ENCODE measurements at regions not wholly inside any gene's neighbourhood (a gene's known extent, or its start where the extent isn't known, plus 50 kb on each side); places are given as distances from the start of the nearest gene placed in this dataset.

GRCh38 chr5:75909223-75909622, 174.0 kb upstream of the SV2C start:
- H4K20me1 ChIP-seq (ENCODE audit: control insufficient read depth, insufficient read depth, insufficient read length): no peaks in the 10 kb centered on the region
- H2BK120ac ChIP-seq (ENCODE audit: low read depth, low read length, poor library complexity, severe bottlenecking): no peak overlapping the region
- H2BK12ac ChIP-seq (ENCODE audit: insufficient read length, low read depth, low read length): no peak overlapping the region
- H3K9ac ChIP-seq (ENCODE audit: extremely low read depth, insufficient read length, low read length): no peak overlapping the region
- H3K27ac ChIP-seq (ENCODE audit: insufficient read length, low read depth, low read length): no peak overlapping the region
- H4K91ac ChIP-seq (ENCODE audit: insufficient read length, low read depth, low read length): no peak overlapping the region
- Mint-ChIP-seq H3K4me1 (no peaks in the 10 kb centered on the region), H3K27me3 (ENCODE audit: low read depth) (peaks cover 10% of the 10 kb centered on the region), H3K9me3 (peaks cover 5 to 28% of the 10 kb centered on the region in 2 experiments; a peak in 3 of 5 replicates), H3K4me3 (no peak overlapping the region), H3K36me3 (ENCODE audit: insufficient read depth in 1 of 3, low read depth in 3 of 3) (no peaks in the 10 kb centered on the region; a peak in 1 of 7 replicates), H3K27ac (no peak overlapping the region)
- no peak overlapping the region for H2BK20ac ChIP-seq (ENCODE audit: low read depth, low read length, poor library complexity, severe bottlenecking)
- WGBS (ENCODE audit: extremely low coverage, insufficient read length, low lambda C conversion rate): no CpG with 5 or more reads among the region's 1 CpG
- H3K79me1 ChIP-seq (ENCODE audit: insufficient read depth, low read depth, low read length, poor library complexity, severe bottlenecking): no peaks in the 10 kb centered on the region
- H3K4me1 ChIP-seq (ENCODE audit: insufficient read depth, low read length): no peaks in the 10 kb centered on the region
- no peak overlapping the region for H3K18ac ChIP-seq (ENCODE audit: insufficient read length, low read depth, low read length)
- H3K79me2 ChIP-seq (ENCODE audit: insufficient read depth, low read length): no peaks in the 10 kb centered on the region
- no peak overlapping the region for H3K4ac ChIP-seq (ENCODE audit: low read depth, low read length)
- no peak for DNase-seq
- no peak overlapping the region for H3K14ac ChIP-seq (ENCODE audit: insufficient read depth, low read length)
- no peak overlapping the region for H3T11ph ChIP-seq (ENCODE audit: low read length)
- no peak for TF ChIP-seq CTCF (conservative IDR thresholded peaks at IDR 0.05)
- H2AK5ac ChIP-seq (ENCODE audit: insufficient read length, low read length): no peak overlapping the region
- no peak overlapping the region for H3K56ac ChIP-seq (ENCODE audit: insufficient read length, low read depth, low read length)
- no peak overlapping the region for H2BK5ac ChIP-seq (ENCODE audit: insufficient read length, low read length)
- no peak overlapping the region for H3K4me2 ChIP-seq (ENCODE audit: insufficient read depth, insufficient read length, low read length)
- H3K9me3 ChIP-seq (ENCODE audit: control insufficient read depth, low read depth, low read length): no peaks in the 10 kb centered on the region
- H3K27me3 ChIP-seq (ENCODE audit: insufficient read depth, low read length): no peaks in the 10 kb centered on the region
- no peak overlapping the region for H2AFZ ChIP-seq (ENCODE audit: low read length)
- no peak overlapping the region for H4K8ac ChIP-seq (replicated peaks; ENCODE audit: insufficient read length, low read depth, low read length)
- H2BK15ac ChIP-seq (ENCODE audit: low read depth, low read length): no peak overlapping the region
- no peak overlapping the region for H3K23ac ChIP-seq (ENCODE audit: insufficient read length, low read depth, low read length)
- H3K23me2 ChIP-seq (ENCODE audit: insufficient read length, low read depth, low read length, poor library complexity, severe bottlenecking): no peaks in the 10 kb centered on the region
- H4K5ac ChIP-seq (ENCODE audit: insufficient read length, low read depth, low read length): no peak overlapping the region

Data from H9 (cell line).